Ishikawa (cell line): ENCODE measurements at regions not wholly inside any gene's neighbourhood (a gene's known extent, or its start where the extent isn't known, plus 50 kb on each side); places are given as distances from the start of the nearest gene placed in this dataset.

ENCODE experiments used
- CEBPB ChIP-seq: IDR thresholded peaks from 2 replicates; pipeline ENCODE4 v1.6.1; 2012
- CREB1 ChIP-seq: IDR thresholded peaks from 2 replicates; pipeline ENCODE4 v1.6.1; 2012; ENCODE audit warnings: low read depth
- EGR1 ChIP-seq: IDR thresholded peaks from 2 replicates; pipeline ENCODE4 v1.6.1; 2012
- EP300 ChIP-seq: IDR thresholded peaks from 2 replicates; pipeline ENCODE4 v1.6.1; 2012; ENCODE audit warnings: borderline replicate concordance
- FOXM1 ChIP-seq: IDR thresholded peaks from 2 replicates; pipeline ENCODE4 v1.6.1; 2012; ENCODE audit warnings: low read depth, borderline replicate concordance
- MAX ChIP-seq: IDR thresholded peaks from 2 replicates; pipeline ENCODE4 v1.6.1; 2012
- NFIC ChIP-seq: IDR thresholded peaks from 2 replicates; pipeline ENCODE4 v1.6.1; 2012
- RAD21 ChIP-seq: IDR thresholded peaks from 2 replicates; pipeline ENCODE4 v1.6.1; 2012; ENCODE audit warnings: low read depth
- REST ChIP-seq: IDR thresholded peaks from 2 replicates; pipeline ENCODE4 v1.6.1; 2012; ENCODE audit warnings: low read depth, mild to moderate bottlenecking
- TAF1 ChIP-seq: IDR thresholded peaks from 2 replicates; pipeline ENCODE4 v1.6.1; 2012; ENCODE audit warnings: low read depth, mild to moderate bottlenecking
- TCF12 ChIP-seq: IDR thresholded peaks from 2 replicates; pipeline ENCODE4 v1.6.1; 2012; ENCODE audit warnings: low read depth
- TEAD4 ChIP-seq: IDR thresholded peaks from 2 replicates; pipeline ENCODE4 v1.6.1; 2012
- YY1 ChIP-seq: IDR thresholded peaks from 2 replicates; pipeline ENCODE4 v1.6.1; 2012; ENCODE audit warnings: low read depth
- ZBTB7A ChIP-seq: IDR thresholded peaks from 2 replicates; pipeline ENCODE4 v1.6.1; 2012; ENCODE audit warnings: low read depth

- TF ChIP-seq YY1 (no peak), EP300 (no peak), MAX (no peak), RAD21 (no peak), NFIC (no peak), TAF1 (no peak), CEBPB (no peak), CREB1 (no peak), REST (no peak), ZBTB7A (no peak), TEAD4 (no peak), FOXM1 (no peak), EGR1 (no peak), TCF12 (no peak)
Observed at GRCh38 chr9:28378231-28378630, 805.0 kb upstream of the C9orf72 start.
